NCI-H1436 (cell line): ENCODE measurements at regions not wholly inside any gene's neighbourhood (a gene's known extent, or its start where the extent isn't known, plus 50 kb on each side); places are given as distances from the start of the nearest gene placed in this dataset.
"Not testable (repeated sequence)": the region's sequence is repeated elsewhere in the genome, so short reads cannot be mapped to it uniquely, and the experiment has no call there.

ENCODE experiments used
- DNase-seq: peaks from one replicate; lab custom pipeline; 2025; lab: John Stamatoyannopoulos, UW

DNA sequence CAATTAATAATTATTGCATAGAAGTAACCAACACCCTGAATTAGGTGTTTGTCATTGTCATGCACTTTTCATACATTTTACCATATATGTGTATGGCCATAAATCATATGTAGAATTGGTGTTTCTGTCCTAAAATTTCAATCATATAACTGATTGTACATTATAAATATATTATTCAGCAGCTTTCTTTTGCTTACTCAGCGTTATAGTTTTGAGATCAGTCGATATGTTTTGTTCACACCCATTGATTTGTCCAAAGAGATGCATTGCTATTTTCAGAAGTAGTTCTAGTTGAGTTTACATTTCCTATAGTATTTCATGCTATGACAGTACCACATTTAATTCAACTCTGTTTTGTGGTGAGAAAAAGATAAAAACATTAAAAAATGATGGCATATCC lies 50.5 kb upstream of the PARP4 start:
- DNase-seq, result no peak

DNA sequence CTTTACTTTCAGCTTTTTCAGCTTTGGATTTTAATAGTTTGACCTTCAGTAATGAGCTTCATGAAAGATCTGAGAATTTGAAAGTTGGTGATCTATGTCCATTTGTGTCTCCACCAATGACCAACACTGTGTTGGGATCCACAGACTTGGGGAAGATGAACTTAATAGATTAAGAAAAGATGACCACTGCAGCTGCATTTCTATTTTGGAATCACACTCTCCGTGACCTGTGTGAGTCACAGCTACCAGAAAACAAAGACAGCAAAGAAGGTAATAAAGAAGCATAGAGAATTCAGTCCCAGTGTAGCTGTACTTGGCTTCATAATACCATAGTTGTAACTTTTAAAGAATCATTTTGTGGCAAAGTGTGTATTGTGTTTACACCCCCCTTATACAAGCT lies 51.4 kb upstream of the PARP4 start:
- not testable (repeated sequence) for DNase-seq

DNA sequence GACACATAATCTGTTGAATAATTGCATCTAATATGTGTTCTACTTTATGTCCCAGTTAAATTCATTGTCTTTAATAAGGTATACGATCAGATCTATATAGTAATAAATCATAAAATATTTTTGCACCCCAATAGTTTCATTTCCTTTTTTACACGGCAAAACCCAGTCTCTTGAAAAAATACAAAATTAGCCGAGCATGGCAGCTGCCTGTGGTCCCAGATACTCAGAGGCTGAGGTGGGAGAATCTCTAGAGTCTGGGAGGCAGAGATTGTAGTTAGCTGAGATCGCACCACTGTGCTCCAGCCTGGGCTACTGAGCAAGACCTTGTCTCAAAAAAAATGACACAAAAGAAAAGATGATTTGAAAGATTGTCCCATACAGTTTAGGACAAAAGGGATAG lies 52.3 kb upstream of the PARP4 start:
- no peak for DNase-seq

DNA sequence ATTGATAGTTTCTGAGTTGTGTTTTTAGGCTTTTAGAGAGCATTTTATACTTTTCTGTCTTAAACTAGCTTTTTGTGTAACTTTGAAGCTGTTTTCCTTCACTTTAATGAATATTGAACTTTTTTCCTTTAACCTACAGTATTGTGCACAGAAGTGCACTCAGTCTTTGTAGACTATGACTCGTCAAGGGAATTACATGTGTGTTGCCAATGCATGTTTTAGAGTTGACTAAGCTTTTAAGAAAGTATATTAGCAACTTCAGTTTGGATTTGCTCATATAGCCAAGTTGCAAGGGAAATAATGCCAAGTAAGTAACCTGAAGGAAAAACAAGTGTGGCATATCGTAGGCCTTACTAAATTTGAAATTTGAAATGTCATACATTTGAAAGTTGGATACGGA lies 55.0 kb upstream of the PARP4 start:
- not testable (repeated sequence) for DNase-seq

DNA sequence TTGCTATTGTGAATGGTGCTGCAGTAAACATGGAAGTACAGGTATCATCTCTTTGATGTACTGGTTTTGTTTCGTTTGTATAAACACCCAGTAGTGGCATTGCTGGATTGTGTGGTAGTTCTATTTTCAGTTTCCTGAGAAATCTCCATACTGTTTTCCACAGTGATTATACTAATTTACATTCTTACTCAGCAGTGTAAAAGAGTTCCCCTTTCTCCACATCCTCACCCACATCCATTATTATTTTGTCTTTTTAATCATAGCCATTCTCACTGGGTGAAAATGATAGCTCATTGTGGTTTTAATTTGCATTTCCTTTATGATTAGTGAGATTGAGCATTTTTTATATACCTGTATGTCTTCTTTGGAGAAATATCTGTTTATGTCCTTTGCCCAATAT lies 62.3 kb upstream of the PARP4 start:
- DNase-seq, result no peak

DNA sequence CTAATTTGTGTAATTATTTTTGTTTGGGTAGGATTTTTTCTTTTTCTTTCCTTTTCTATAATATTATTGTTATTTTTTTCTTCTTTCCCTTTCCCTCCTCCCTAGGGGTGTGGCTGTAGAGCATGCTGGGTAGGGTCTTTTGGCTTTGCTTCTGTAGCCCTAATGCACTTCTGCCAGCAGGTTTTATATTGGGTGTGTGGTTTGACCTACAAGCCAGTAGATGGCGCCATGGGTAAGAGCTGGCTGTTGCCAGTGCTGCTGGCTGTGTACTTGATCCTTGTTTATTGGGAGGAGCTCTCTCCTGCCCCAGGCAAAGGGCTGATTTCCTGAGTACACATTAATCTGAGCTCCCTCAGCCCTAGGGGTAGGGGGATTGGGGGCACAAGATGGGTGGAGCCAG lies 67.7 kb upstream of the PARP4 start:
- DNase-seq, result not testable (repeated sequence)

DNA sequence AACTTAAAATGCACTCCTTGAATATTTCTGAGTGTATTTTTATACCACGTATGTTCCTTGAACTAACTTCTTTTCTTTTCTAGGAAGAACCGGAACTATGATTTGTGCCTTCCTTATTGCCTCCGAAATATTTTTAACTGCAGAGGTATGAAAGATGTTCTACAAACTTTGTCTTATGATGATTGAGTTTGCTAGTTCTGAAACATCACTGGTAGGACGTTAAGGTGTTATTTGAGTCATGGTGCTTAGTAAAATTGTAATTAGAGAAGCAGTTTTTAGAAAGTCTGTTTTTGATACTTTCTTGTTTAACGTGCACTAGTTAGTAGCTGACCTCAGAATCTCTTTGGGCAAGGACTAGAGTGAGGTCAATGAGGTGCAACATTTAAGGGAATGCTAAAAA lies 69.0 kb upstream of the PARP4 start:
- not testable (repeated sequence) for DNase-seq

DNA sequence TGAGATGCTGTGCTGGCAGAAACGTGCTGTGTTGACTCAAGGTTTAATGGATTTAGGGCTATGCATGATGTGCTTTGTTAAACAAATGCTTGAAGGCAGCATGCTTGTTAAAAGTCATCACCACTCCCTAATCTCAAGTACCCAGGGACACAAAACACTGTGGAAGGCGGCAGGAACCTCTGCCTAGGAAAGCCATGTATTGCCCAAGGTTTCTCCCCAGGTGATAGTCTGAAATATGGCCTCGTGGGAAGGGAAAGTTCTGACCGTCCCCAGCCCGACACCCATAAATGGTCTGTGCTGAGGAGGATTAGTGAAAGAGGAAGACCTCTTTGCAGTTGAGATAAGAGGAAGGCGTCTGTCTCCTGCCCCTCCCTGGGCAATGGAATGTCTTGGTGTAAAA lies 79.1 kb upstream of the PARP4 start:
- DNase-seq, result not testable (repeated sequence)

DNA sequence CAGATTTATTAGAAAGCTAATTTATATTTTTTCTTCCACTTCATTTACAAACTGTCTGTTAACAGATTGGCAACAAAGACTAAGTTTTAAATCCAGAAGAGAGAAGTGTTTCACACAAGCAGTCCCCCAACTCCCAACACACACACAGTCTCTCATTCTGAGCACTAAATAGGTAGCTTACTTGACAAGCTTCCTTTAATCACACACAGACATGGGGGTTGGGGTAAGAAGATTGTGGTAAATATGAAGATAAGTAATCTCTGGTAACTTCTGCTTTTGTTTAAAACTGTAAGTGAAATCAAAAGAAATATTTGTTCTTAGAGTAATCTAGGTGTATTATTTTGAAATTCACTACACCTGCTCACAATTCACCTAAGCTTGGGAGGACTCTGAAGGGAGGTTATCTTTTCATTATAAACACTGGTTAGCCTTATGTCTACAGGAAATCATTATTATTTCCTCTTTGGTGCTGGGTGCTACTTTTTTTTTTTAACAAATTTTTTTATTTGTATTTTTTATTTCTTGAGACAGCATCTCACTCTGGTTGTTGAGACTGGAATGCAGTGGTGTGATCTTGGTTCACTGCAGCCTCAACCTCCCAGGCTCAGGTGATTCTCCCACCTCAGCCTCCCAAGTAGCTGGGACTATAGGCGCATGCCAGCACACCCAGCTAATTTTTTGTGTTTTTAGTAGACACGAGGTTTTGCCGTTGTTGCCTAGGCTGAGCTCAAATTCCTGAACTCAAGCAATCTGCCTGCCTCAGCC lies 82.1 kb upstream of the ATP12A start:
- not testable (repeated sequence) for DNase-seq

DNA sequence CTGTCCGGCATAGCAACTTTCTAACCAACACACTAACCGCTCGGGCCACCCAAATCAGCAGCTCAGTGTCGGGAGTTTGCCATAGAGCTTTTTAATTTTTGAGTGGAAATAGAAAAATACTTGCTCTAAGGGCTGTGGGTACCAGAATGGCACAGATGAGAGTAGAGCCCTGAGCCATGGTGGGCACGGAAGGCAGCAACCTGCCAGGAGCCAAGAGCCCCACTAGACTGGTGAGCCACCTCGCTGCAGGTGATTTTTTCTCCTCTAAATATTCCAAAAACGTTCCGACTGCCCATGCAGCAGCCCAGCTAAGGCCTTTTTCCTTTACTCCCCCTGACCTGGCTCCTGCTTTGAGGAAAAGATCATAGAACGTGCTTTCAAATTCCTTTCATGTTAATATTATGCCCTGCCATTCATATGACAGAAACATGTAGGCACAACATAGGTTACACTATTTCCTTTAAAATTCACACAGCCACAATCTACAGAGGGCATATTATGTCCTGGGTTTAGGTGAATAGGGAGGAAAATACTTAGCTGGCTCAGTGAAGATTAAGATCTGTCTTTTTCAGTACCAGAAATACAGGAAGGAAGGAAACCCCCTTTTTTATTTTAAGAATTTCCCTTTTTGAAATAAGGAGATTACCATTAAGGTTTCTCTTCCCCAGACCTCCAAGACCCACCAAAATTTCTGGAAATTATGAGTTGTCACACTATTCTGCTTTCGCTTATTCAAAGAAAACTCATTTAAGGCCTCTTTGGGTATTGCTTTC lies 81.0 kb upstream of the ATP12A start:
- not testable (repeated sequence) for DNase-seq

DNA sequence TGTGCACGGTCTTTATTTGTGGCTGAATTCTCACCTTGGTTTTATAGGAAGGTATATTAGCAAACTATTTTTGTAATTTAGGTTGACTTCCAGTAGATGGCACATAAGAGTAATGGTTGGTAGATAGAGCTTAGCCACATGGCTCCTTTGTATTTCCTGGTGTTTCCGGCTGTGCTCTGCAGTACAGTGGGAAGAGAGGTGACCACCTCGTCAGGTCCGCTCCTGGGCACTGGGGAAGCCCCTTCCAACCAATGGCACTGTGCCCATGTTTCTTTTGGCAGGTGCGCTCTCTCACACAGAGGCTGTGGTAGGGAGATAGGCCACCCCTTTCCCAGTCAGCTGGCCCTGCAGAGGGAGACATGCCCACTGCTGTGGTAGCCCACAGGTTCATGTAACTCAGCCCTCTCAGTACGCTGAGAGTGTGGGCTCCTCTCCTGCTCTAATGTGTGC lies 74.3 kb upstream of the ATP12A start:
- no peak for DNase-seq

DNA sequence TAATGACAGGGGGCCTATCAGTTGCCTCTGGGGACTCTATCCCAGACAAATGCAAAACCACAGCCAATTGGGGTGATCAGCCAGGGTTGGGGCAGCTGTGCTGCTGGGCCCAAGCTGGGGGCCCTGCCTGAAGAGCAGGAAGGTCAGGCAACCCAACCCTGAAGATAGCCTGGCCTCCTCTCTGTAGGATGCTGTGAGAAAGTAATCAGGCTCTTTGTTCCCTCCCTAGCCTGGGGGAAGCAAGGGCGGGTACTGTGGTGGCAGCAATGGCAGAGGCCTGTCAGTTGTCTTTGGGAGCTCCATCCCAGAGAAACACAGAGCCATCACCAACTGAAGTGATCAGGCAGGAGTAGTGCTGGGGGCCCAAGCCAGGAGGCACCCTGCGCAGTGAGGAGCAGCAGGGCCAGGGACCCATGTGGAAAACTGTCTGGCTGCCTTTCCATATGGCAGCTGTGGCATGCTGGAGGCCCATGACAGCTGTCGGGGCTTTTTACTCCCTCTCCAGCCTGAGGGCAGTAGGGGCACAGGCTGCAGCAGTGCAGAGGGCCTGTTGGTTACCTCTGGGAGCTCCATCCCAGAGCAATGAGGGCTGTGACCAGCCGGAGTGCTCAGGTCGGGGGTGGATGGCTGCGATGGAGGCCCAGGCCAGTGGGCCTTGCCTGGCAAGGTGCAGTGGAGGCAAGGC lies 73.6 kb upstream of the ATP12A start:
- no peak for DNase-seq

DNA sequence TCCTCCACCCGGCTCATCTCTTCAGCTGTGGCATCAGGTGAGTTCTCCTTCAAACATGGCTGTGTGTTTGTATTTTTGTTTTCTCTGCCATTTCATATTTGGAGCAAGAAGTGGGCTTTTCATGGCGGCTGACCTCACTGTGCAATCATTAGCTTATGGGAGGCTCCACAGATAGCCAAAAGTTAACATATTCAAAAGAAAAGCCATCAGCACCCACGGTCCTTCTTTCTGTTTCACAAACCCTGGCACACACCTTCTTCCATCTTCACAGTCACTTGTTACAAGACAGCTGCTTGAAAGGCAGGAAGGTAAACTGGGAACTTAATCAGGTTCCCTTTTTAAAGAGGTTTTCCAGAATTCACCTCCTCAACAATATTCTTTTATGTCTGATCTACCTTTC lies 69.3 kb upstream of the ATP12A start:
- no peak for DNase-seq

DNA sequence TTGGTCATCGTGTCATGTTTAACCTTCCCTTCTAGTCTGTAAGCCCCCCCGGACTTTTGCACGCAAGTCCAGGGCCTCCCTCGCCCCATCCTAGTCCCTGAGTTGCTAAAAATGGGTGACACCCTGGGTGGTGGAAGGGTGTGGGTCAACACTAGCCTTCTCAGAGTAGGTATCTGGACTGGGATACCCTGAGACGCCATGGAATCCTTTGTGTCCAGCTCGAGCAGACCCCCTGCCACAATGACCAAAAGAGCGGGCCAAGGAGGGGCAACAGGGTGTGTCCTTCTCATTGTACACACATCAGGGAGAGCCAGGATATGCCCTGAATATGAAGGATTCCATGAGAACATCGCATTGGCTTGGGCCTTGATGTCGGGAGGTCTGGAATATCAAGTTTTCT lies 67.5 kb upstream of the ATP12A start:
- no peak for DNase-seq

DNA sequence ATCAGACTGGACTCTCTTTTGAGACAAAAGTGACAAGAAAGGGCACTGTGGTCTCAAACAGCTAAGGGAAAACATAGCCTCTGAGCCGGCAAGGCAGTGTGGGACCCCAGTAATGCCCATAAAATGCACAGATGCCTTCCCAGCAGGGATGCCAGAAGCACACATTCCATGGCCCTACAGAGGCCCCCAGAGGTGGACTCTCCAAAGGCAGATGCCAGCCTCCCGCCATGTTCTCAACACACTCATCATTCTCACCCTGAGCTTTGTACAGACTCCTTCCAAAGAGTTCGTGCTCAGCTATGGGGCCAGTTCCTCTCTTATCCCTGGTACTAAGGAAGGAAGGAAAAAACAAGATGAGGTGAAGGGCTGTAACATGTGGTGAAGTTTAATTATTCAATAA lies 67.1 kb upstream of the ATP12A start:
- no peak for DNase-seq

DNA sequence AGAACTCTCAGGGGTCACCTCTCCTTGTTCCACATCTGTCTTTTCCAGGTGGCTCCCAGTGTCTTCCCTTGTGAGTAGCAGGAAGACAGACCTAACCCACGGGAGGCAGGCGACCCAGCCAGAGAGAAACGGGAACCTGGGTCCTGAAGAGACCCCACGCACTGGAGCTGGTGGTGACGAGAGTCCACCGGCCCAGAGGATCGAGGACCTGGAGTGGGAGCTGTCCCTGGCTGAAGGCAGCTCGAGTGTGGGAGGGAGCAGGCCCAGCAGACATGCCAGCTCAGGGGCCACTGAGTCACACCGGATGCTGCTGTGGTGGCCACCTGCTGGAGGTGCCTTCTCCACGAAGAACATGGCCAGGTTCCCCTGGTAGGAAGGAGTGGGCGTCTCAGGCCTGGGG lies 66.5 kb upstream of the ATP12A start:
- no peak for DNase-seq

DNA sequence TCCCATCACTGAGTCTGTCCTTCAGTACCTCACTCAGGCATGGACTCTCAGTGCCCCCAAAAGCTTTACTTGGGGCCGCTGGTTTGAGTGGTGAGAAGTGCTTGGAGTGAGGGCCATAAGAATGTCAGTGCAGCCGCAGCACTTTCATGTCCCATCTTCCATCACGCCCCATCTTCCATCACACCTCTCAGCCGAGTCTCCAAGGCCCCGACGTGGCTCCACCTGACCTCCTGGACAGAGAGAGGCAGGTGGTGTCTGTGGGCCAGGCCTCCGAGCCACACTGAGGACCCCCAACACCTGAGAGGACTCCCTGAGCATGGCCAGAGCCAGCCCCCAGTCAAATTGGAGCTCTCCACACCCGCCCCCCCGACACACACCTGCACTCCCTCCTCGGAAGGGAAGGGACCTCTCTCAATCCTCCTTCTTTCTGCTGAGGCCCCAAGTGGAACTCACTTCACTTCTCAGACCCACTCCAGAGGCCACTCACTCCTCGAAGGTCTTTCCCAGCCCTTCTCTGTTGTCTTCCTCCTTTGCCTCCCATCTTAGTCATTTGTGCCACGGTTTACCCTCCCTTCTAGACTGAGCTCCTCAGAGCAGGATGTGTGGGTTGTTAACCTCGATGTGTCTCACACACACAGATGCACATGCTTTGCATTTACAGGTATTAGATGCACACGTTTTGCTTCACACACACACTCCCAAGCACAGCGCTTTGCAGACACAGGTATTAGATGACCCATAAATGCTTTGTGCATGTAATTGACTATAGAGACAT lies 65.7 kb upstream of the ATP12A start:
- no peak for DNase-seq

DNA sequence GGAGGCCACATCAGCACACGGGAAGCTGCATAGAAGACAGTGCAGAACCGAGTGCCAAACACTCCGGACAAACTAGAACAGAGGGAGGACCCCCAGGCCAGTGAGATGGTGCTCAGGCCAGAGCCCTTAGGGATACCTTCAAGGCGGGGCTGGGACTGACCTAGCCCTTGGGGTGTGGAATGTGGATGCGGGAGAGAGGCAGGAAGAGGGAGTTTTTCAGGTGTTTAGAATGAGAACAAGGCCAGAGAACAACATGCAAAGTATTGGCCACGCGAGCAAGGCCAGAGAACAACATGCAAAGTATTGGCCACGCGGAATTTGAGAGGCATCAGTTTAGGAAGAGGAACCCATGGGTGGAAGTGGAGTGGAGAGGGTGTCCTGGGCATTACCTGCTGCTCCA lies 65.1 kb upstream of the ATP12A start:
- DNase-seq, result no peak

DNA sequence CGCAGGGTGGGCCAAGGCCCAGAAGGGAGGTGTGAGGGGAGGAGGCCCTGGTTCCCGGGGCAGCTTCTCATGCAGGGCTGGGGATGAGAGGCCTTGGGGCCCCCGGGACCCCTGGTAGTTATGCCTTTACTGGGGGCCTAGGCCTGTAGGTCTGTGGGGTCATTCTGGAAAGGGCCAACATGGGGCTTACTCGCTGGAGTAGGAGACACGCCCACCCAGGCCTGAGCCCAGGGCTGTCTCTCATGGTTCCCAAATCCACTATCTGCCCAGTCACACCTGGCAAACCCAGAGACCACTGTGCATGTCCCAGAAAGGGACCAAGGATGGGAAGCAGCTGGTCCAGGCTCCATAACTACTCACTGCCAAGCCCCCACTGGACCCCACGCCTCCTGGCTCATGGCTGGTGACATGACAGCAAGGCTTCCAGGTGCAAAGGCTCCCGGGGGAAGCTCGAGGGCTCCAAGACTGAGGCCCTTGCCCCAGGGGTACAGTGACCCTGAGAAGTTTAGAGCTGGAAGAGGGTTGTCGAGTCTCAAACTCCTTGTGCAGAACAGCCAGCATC lies 64.2 kb upstream of the ATP12A start:
- DNase-seq, result no peak

DNA sequence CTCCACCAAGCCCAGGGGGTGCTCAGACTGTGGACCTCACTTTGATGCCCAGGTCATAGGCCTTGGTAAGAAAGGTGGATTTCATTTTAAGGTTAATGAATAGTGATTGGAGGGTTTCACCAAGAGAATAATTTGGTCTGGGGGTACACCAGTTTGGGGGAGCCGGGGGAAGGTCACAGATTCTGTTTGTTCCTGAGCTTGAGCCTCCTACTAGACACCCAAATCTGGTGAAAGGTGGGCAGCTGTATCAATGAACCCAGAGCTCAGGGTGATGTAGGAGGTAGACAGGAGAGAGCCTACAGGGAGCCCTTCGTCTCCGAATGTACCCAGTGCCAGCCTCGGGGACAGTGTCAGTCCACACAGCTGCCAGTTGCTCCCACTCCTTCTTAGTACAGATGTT lies 63.7 kb upstream of the ATP12A start:
- no peak for DNase-seq

DNA sequence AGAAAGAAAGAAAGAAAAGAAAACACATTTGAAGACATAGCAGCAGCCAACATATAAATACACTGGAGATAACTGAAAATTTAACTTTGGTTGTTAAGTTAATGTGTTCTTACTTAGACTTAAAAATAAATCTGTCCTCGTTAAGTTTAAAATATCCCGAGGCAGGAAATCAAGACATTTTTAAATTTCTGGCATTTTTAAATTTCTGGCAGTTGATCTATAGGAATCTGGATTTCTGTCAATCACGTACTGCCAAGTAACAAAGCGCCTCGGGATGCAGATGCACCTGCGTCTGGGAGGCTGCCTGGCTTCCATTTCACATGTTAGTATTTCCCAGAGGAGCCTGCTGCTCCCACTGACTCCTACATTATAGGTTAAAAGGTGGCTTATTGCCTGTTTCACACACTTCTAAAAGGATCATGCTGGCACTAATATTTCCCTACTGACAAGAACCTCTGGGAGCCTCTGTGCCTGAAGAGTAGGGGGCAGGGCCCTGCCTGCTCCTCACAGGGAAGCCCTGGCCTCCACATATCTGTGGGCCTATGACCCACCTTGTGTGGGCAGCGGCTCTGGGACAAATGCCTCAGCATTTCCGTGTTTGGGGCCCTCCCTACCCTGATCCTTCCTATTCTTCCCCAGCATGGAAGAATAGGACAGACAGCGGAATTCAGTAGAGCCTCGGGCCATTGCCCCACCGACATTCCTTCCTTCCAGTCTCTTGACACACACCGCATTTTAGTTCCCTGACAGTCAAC lies 62.8 kb upstream of the ATP12A start:
- DNase-seq, result no peak
